ENCODE measurements at regions not wholly inside any gene's neighbourhood (a gene's known extent, or its start where the extent isn't known, plus 50 kb on each side); places are given as distances from the start of the nearest gene placed in this dataset.

DNA sequence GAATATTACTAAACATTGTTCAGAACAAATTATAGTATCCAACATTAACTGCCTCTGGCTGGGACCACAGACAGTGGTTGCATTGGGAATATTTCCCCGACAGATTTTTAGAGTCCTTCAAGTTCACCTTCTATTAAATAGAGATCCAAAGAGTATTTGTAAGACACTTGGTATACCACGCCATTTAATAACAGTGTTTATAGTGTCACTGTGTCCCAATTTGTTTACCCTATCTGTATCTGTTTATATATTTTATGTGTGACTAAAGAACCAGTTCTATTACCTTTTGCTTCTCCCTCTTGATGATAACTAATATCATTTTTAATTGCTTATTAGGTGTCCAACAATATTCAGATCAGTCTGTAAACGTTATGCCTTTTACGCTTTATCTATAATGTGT is 191.3 kb upstream of the IRX5 start:
- no peak for TF ChIP-seq POLR2A (IDR thresholded peaks at IDR 0.05)
- TF ChIP-seq, protein P1, sequence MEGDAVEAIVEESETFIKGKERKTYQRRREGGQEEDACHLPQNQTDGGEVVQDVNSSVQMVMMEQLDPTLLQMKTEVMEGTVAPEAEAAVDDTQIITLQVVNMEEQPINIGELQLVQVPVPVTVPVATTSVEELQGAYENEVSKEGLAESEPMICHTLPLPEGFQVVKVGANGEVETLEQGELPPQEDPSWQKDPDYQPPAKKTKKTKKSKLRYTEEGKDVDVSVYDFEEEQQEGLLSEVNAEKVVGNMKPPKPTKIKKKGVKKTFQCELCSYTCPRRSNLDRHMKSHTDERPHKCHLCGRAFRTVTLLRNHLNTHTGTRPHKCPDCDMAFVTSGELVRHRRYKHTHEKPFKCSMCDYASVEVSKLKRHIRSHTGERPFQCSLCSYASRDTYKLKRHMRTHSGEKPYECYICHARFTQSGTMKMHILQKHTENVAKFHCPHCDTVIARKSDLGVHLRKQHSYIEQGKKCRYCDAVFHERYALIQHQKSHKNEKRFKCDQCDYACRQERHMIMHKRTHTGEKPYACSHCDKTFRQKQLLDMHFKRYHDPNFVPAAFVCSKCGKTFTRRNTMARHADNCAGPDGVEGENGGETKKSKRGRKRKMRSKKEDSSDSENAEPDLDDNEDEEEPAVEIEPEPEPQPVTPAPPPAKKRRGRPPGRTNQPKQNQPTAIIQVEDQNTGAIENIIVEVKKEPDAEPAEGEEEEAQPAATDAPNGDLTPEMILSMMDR (IDR thresholded peaks at IDR 0.05), result no peak
